ENCODE measurements at regions not wholly inside any gene's neighbourhood (a gene's known extent, or its start where the extent isn't known, plus 50 kb on each side); places are given as distances from the start of the nearest gene placed in this dataset.

- no peak for TF ChIP-seq NRF1 (IDR thresholded peaks at IDR 0.05; ENCODE audit: low read depth, low read length)
Observed at GRCh38 chr17:77706938-77707337, 251.6 kb upstream of the TNRC6C start (continued).
